GM12872 (cell line): ENCODE measurements at regions not wholly inside any gene's neighbourhood (a gene's known extent, or its start where the extent isn't known, plus 50 kb on each side); places are given as distances from the start of the nearest gene placed in this dataset.

Experiments used
- CTCF ChIP-seq: IDR thresholded peaks from 3 replicates; pipeline ENCODE4 v1.5.1; 2011; ENCODE audit warnings: low read depth, mild to moderate bottlenecking, low read length, moderate library complexity; ENCODE audit not compliant: insufficient read depth

- no peak for TF ChIP-seq CTCF
Observed at GRCh38 chr5:118310401-118310800, 677.9 kb downstream of the DTWD2 start.

GRCh38 chr5:118303296-118303695, 685.1 kb downstream of the DTWD2 start:
- TF ChIP-seq CTCF: no peak

- TF ChIP-seq CTCF: no peak
Observed at GRCh38 chr5:118302786-118303185, 685.6 kb downstream of the DTWD2 start.

GRCh38 chr5:118301696-118302095, 686.7 kb downstream of the DTWD2 start:
- no peak for TF ChIP-seq CTCF

- no peak for TF ChIP-seq CTCF
Observed at GRCh38 chr5:118295045-118295444, 693.3 kb downstream of the DTWD2 start.

GRCh38 chr5:118293378-118293777, 695.0 kb downstream of the DTWD2 start:
- TF ChIP-seq CTCF: no peak

GRCh38 chr5:118290204-118290603, 698.1 kb downstream of the DTWD2 start:
- TF ChIP-seq CTCF: no peak
